Gastroesophageal sphincter (tissue), 3 donors: ENCODE measurements at regions not wholly inside any gene's neighbourhood (a gene's known extent, or its start where the extent isn't known, plus 50 kb on each side); places are given as distances from the start of the nearest gene placed in this dataset.

Experiments used
- CTCF ChIP-seq, 4 experiments: fragments of 200-600 bp in 2 of 4; fragments of 450-650 bp in 2 of 4; sonication (generic) in 1 of 4; IDR thresholded peaks; one replicate each; pipeline ENCODE4 v1.5.1; 2017 to 2019; ENCODE audit warnings: antibody characterized with exemption in 4 of 4, mild to moderate bottlenecking in 2 of 4, moderate library complexity in 2 of 4
- POLR2A ChIP-seq, 2 donors: fragments of 450-650 bp; IDR thresholded peaks; one replicate each; pipeline ENCODE4 v1.6.1; 2017; ENCODE audit warnings: antibody characterized with exemption in 2 of 2, mild to moderate bottlenecking in 2 of 2, moderate library complexity in 1 of 2
- POLR2AphosphoS5 ChIP-seq: sonication (generic); formaldehyde crosslinking; IDR thresholded peaks from one replicate; pipeline ENCODE4 v1.6.1; 2017; ENCODE audit warnings: antibody characterized with exemption

GRCh38 chr21:22813201-22813600, 1815.0 kb downstream of the NCAM2 start:
- TF ChIP-seq POLR2A (IDR thresholded peaks at IDR 0.05), result no peak
- TF ChIP-seq CTCF (IDR thresholded peaks at IDR 0.05), result no peak
- TF ChIP-seq POLR2AphosphoS5, result no peak
